Left ventricle myocardium superior (tissue), 1 donor: ENCODE measurements at regions not wholly inside any gene's neighbourhood (a gene's known extent, or its start where the extent isn't known, plus 50 kb on each side); places are given as distances from the start of the nearest gene placed in this dataset.
A peak's percentile ranks its signal among the peaks of the same experiment; 100 is the strongest.

Source experiments
- ATAC-seq: fragments of 200-7000 bp; cut with Tn5 transposase; one replicate; pipeline ENCODE4 v1.9.1; 2020; ENCODE audit warnings: mild to moderate bottlenecking, moderate library complexity
- DNase-seq: peaks from one replicate; pipeline ENCODE4 v3.0.0-alpha.2; 2020
- intact Hi-C: fragments of 100-400 bp; cut with micrococcal nuclease; formaldehyde crosslinking; loops from one replicate; pipeline ENCODE4 v1.11.0; 2022
- donor health status: DM: no; HTN: yes; CAD: no; lungs with severe emphysema.

GRCh38 chr3:107269136-107269535 lies 108.1 kb upstream of the CCDC54 start:
- intact Hi-C loops = no loop called here
- no peak for DNase-seq
- no peak for ATAC-seq

- intact Hi-C loops = loop anchor here (10.0 kb wide), 1 partner anchor 153 kb away; no protein-coding TSS in a partner anchor
- ATAC-seq (peak; percentile 70), DNase-seq (no peak)
These were observed 105.4 kb upstream of the CCDC54 start for GRCh38 chr3:107271787-107272387.

GRCh38 chr3:107272471-107272870 lies 104.8 kb upstream of the CCDC54 start:
- intact Hi-C loops = loop anchor here (10.0 kb wide), 1 partner anchor 152 kb away; no protein-coding TSS in a partner anchor
- DNase-seq (no peak), ATAC-seq (no peak)

GRCh38 chr3:107272885-107273284 lies 104.4 kb upstream of the CCDC54 start:
- ATAC-seq = no peak
- no peak for DNase-seq

GRCh38 chr3:107273771-107274170 lies 103.5 kb upstream of the CCDC54 start:
- intact Hi-C loops = loop anchor here (10.0 kb wide), 1 partner anchor 151 kb away; no protein-coding TSS in a partner anchor
- ATAC-seq = no peak
- no peak for DNase-seq

More at GRCh38 chr3:107272885-107273284, 104.4 kb upstream of the CCDC54 start:
- intact Hi-C loops = loop anchor here (10.0 kb wide), 1 partner anchor 152 kb away; no protein-coding TSS in a partner anchor

GRCh38 chr3:107275511-107275910 lies 101.7 kb upstream of the CCDC54 start:
- DNase-seq = no peak
- intact Hi-C loops = loop anchor here (10.0 kb wide), 1 partner anchor 149 kb away; no protein-coding TSS in a partner anchor
- ATAC-seq = no peak

GRCh38 chr3:107283948-107284347 lies 93.3 kb upstream of the CCDC54 start:
- intact Hi-C loops = no loop called here
- no peak for DNase-seq
- ATAC-seq = peak; percentile 85

GRCh38 chr3:107284612-107285011 lies 92.6 kb upstream of the CCDC54 start:
- ATAC-seq (peak; percentile 59), DNase-seq (no peak)
- intact Hi-C loops = no loop called here

GRCh38 chr3:107285197-107285596 lies 92.0 kb upstream of the CCDC54 start:
- no peak for DNase-seq
- ATAC-seq = no peak
- intact Hi-C loops = no loop called here

GRCh38 chr3:107289354-107289753 lies 87.9 kb upstream of the CCDC54 start:
- DNase-seq (no peak), ATAC-seq (no peak)
- intact Hi-C loops = no loop called here

GRCh38 chr3:107294117-107294516 lies 83.1 kb upstream of the CCDC54 start:
- intact Hi-C loops = no loop called here
- DNase-seq = no peak
- ATAC-seq = no peak

- intact Hi-C loops = no loop called here
- DNase-seq = no peak
- no peak for ATAC-seq
These were observed 79.6 kb upstream of the CCDC54 start for GRCh38 chr3:107297597-107297996.

- DNase-seq (no peak), ATAC-seq (no peak)
- intact Hi-C loops = no loop called here
These were observed 70.0 kb upstream of the CCDC54 start for GRCh38 chr3:107307205-107307604.

GRCh38 chr3:107308716-107309115 lies 68.5 kb upstream of the CCDC54 start:
- DNase-seq (no peak), ATAC-seq (no peak)
- intact Hi-C loops = no loop called here

GRCh38 chr3:107309312-107309711 lies 67.9 kb upstream of the CCDC54 start:
- intact Hi-C loops = no loop called here
- DNase-seq (no peak), ATAC-seq (no peak)

- no peak for ATAC-seq
- intact Hi-C loops = no loop called here
These were observed 63.5 kb upstream of the CCDC54 start for GRCh38 chr3:107313711-107314110.

GRCh38 chr3:107315141-107315540 lies 62.1 kb upstream of the CCDC54 start:
- DNase-seq (no peak), ATAC-seq (no peak)
- intact Hi-C loops = no loop called here

More at GRCh38 chr3:107313711-107314110, 63.5 kb upstream of the CCDC54 start:
- DNase-seq = no peak

- ATAC-seq (no peak), DNase-seq (no peak)
- intact Hi-C loops = no loop called here
These were observed 53.5 kb upstream of the CCDC54 start for GRCh38 chr3:107323723-107324122.

- DNase-seq (no peak), ATAC-seq (no peak)
- intact Hi-C loops = no loop called here
These were observed 51.8 kb upstream of the CCDC54 start for GRCh38 chr3:107325446-107325845.
